ENCODE measurements at regions not wholly inside any gene's neighbourhood (a gene's known extent, or its start where the extent isn't known, plus 50 kb on each side); places are given as distances from the start of the nearest gene placed in this dataset.

DNA sequence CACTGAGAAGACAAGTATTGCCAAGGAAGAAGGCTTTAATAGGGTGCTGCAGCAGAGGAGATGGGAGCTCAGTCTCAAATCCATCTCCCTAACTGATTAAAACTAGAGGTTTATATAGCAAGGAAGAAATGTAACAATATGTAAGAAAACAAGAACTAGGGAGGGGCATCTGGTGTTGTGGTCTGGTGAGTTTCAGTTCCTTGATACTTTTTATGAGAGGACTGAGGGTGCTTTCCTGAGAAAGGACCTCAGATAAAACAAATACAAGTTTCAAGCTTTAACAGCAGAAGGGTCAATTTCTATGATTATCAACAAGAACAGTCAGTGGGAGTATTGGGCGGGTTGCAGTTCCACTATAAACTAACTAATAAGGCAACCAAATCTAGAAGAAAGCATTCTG, 1967.5 kb downstream of the SUCLG1 start:
- no peak overlapping the region for H3K4me3 ChIP-seq
- H3K27ac ChIP-seq, result no peak overlapping the region
- no peak for DNase-seq (ENCODE audit: low spot score)
- TF ChIP-seq, protein P1, sequence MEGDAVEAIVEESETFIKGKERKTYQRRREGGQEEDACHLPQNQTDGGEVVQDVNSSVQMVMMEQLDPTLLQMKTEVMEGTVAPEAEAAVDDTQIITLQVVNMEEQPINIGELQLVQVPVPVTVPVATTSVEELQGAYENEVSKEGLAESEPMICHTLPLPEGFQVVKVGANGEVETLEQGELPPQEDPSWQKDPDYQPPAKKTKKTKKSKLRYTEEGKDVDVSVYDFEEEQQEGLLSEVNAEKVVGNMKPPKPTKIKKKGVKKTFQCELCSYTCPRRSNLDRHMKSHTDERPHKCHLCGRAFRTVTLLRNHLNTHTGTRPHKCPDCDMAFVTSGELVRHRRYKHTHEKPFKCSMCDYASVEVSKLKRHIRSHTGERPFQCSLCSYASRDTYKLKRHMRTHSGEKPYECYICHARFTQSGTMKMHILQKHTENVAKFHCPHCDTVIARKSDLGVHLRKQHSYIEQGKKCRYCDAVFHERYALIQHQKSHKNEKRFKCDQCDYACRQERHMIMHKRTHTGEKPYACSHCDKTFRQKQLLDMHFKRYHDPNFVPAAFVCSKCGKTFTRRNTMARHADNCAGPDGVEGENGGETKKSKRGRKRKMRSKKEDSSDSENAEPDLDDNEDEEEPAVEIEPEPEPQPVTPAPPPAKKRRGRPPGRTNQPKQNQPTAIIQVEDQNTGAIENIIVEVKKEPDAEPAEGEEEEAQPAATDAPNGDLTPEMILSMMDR (IDR thresholded peaks at IDR 0.05), result no peak

DNA sequence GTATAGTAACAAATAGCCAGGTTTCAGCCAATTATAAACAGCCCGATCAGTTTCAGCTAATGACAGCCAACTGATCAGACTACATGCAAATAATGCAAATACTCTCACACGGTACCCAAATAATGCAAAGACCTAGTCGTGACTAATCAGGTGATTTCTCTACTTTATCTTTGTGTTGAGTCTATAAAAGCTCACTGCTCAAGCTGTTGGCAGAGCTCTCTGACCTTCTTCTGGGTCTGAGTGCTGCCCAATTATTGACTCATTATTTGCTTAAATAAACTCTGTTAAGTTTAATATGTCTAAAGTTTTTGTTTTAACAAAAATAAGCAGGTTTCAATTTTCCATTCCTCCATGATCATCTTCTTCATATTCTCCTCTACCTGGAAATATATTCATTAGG, 1971.7 kb downstream of the SUCLG1 start:
- TF ChIP-seq, protein P1 (IDR thresholded peaks at IDR 0.05), result no peak
- DNase-seq (ENCODE audit: low spot score), result no peak
- Histone ChIP-seq H3K27ac (no peak overlapping the region), H3K4me3 (no peak overlapping the region)

DNA sequence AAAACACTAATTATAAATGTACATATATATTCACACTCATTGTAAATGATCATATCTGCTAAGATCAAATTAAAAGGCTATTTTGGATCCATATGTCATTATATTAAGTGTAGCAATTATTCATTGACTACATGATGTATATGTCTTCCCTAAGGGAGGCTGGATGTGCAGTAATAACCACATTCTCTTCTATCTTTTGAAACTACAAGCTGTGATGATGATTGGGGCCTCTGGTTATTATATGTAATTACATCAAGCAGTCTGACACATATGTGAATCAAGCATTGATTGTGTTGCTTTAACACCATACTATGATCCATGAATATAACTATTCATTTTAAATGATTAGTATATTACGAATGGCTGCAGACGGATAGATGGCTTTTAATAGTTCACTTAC, 1973.4 kb downstream of the SUCLG1 start:
- DNase-seq (ENCODE audit: low spot score), result no peak
- Histone ChIP-seq H3K4me3 (no peak overlapping the region), H3K27ac (no peak overlapping the region)
- TF ChIP-seq, protein P1 (IDR thresholded peaks at IDR 0.05), result no peak

DNA sequence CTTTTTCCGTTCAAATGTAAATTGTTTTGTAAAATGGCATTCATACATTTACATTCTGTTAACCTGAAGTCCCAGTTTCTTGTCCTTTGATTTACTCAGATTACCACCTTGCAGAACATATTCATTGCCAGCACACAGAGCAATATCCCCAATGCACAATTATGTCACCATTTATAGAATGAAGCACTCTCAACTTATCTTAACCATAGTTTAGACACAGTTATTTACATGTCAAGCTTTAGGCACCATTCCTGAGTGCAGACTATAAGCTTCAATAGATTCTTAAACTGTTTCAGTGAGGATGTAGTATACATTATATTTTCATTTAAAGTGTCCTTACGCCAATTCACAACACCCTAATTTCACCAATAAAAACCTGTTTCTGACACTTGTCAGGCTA, 1977.9 kb downstream of the SUCLG1 start:
- Histone ChIP-seq H3K4me3 (no peak overlapping the region), H3K27ac (no peak overlapping the region)
- TF ChIP-seq, protein P1 (IDR thresholded peaks at IDR 0.05), result no peak
- no peak for DNase-seq (ENCODE audit: low spot score)

DNA sequence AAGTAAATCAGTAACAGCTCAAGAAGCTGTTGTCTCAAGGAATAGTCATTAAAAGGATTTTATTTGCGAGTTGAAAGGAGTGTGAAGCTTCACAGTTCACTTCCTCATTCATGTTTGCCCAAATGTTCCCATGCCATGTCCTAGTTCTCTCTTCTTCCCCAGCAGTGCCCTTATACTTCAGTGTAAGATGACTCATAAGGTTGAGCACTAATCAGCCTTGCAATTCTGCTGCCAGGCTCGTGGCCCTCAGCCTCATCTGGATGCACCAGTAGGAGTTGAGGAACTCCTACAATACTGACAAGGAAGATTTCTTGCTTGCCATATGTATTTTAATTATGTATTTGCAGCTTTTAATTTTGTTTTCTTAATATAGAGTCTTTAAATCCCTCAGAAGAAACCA, 1980.4 kb downstream of the SUCLG1 start:
- no peak overlapping the region for H3K27ac ChIP-seq
- H3K4me3 ChIP-seq, result no peak overlapping the region
- no peak for DNase-seq (ENCODE audit: low spot score)
- TF ChIP-seq, protein P1 (IDR thresholded peaks at IDR 0.05), result no peak

DNA sequence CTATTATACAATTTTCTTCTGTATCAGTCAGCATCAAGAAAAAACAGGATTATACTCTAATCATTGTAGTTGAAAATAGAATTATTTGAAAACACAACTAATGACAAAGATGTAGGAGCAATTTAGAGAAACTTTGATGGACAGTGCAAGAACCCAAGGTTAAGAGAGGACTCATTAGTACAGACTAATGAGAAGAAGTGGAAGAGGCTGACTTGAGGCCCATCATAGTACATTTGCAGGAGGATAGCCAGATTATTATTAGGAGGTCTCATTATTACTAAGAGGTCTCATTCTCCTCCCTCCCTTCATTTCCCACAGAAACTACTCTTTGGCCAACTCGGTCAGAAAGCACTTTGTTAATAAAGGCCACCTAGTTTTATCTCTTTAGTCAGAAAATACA, 1983.0 kb downstream of the SUCLG1 start:
- H3K4me3 ChIP-seq, result no peak overlapping the region
- DNase-seq (ENCODE audit: low spot score), result no peak
- H3K27ac ChIP-seq, result no peak overlapping the region
- TF ChIP-seq, protein P1 (IDR thresholded peaks at IDR 0.05), result no peak

DNA sequence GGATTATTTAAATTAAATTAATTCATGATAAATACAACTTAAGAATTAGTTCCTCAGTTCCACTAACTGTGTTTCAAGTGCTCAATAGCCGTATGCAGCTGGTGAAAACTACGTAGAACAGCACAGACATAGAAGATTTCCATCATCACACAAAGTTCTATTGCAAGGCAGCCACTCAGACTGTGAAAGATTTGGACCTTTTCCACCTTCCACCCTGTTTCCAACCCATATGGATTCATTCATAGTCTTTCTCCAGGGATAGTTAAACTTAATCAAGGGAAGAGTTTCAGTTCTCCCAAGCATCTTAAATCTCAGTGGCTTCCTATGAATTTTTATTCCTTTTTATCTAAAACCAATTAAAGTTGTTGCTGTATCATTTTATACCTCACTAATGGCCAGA, 2030.8 kb downstream of the SUCLG1 start:
- no peak for DNase-seq (ENCODE audit: low spot score)
- Histone ChIP-seq H3K27ac (no peak overlapping the region), H3K4me3 (no peak overlapping the region)
- TF ChIP-seq, protein P1 (IDR thresholded peaks at IDR 0.05), result no peak

Measured in coronary artery (tissue), 2 donors.